Skeletal muscle satellite cell (primary cell): ENCODE measurements at regions not wholly inside any gene's neighbourhood (a gene's known extent, or its start where the extent isn't known, plus 50 kb on each side); places are given as distances from the start of the nearest gene placed in this dataset.
"Not testable (repeated sequence)": the region's sequence is repeated elsewhere in the genome, so short reads cannot be mapped to it uniquely, and the experiment has no call there.

Experiments used
- H3K27me3 ChIP-seq: 2 replicates; pipeline ENCODE4 v1.7.0; 2013; ENCODE audit warnings: low read length; ENCODE audit not compliant: control insufficient read depth, insufficient read depth
- H3K36me3 ChIP-seq: 2 replicates; pipeline ENCODE4 v1.7.0; 2013; ENCODE audit warnings: mild to moderate bottlenecking, control low read depth, low read length; ENCODE audit not compliant: insufficient read depth
- H3K4me1 ChIP-seq: 2 replicates; pipeline ENCODE4 v1.7.0; 2013; ENCODE audit warnings: low read length; ENCODE audit not compliant: control insufficient read depth, insufficient read depth
- H3K4me2 ChIP-seq: 2 replicates; pipeline ENCODE4 v1.7.0; 2013; ENCODE audit warnings: mild to moderate bottlenecking, low read length
- H3K4me3 ChIP-seq: 2 replicates; pipeline ENCODE4 v1.7.0; 2013; ENCODE audit warnings: low read length
- H3K9ac ChIP-seq: 2 replicates; pipeline ENCODE4 v1.7.0; 2013; ENCODE audit warnings: mild to moderate bottlenecking, low read depth, low read length, moderate library complexity
- H3K9me3 ChIP-seq: replicated peaks from 2 replicates; pipeline ENCODE4 v1.7.0; 2013; ENCODE audit warnings: mild to moderate bottlenecking, control low read depth, low read length

GRCh38 chr2:215533716-215534115, 97.8 kb upstream of the FN1 start:
- not testable (repeated sequence) for H3K4me3 ChIP-seq, H3K27me3 ChIP-seq, H3K36me3 ChIP-seq, H3K4me2 ChIP-seq, H3K9ac ChIP-seq, H3K9me3 ChIP-seq
- H3K4me1 ChIP-seq: peaks cover 67% of the 10 kb centered on the region

- Histone ChIP-seq H3K4me3 (no peak overlapping the region), H3K9ac (no peak overlapping the region), H3K4me1 (peaks cover 71% of the 10 kb centered on the region), H3K27me3 (no peaks in the 10 kb centered on the region), H3K36me3 (no peaks in the 10 kb centered on the region), H3K4me2 (no peak overlapping the region), H3K9me3 (no peaks in the 10 kb centered on the region)
These were observed 97.0 kb upstream of the FN1 start for GRCh38 chr2:215532844-215533243.

- no peak overlapping the region for H3K4me3 ChIP-seq
- peak overlapping the region; percentile 79 for H3K9ac ChIP-seq
- no peaks in the 10 kb centered on the region for H3K9me3 ChIP-seq
- H3K4me2 ChIP-seq: no peak overlapping the region
- peaks cover 72% of the 10 kb centered on the region for H3K4me1 ChIP-seq
- no peaks in the 10 kb centered on the region for H3K27me3 ChIP-seq
- no peaks in the 10 kb centered on the region for H3K36me3 ChIP-seq
These were observed 95.4 kb upstream of the FN1 start for GRCh38 chr2:215531284-215531683.

- Histone ChIP-seq H3K36me3 (no peaks in the 10 kb centered on the region), H3K9me3 (no peaks in the 10 kb centered on the region), H3K4me2 (peak overlapping the region; percentile 18), H3K4me1 (peaks cover 64% of the 10 kb centered on the region), H3K9ac (peak overlapping the region; percentile 79), H3K27me3 (no peaks in the 10 kb centered on the region), H3K4me3 (no peak overlapping the region)
These were observed 94.5 kb upstream of the FN1 start for GRCh38 chr2:215530191-215530968.

GRCh38 chr2:215529271-215529670, 93.4 kb upstream of the FN1 start:
- no peaks in the 10 kb centered on the region for H3K9me3 ChIP-seq
- H3K27me3 ChIP-seq: no peaks in the 10 kb centered on the region
- no peaks in the 10 kb centered on the region for H3K36me3 ChIP-seq
- H3K9ac ChIP-seq: peak overlapping the region; percentile 79
- peak overlapping the region; percentile 18 for H3K4me2 ChIP-seq
- H3K4me3 ChIP-seq: peak overlapping the region; percentile 34
- H3K4me1 ChIP-seq: peaks cover 56% of the 10 kb centered on the region

- H3K9me3 ChIP-seq: no peaks in the 10 kb centered on the region
- peak overlapping the region; percentile 83 for H3K9ac ChIP-seq
- no peaks in the 10 kb centered on the region for H3K36me3 ChIP-seq
- H3K4me2 ChIP-seq: peak overlapping the region; percentile 46
- peaks cover 56% of the 10 kb centered on the region for H3K4me1 ChIP-seq
- H3K4me3 ChIP-seq: peak overlapping the region; percentile 34
- no peaks in the 10 kb centered on the region for H3K27me3 ChIP-seq
These were observed 92.7 kb upstream of the FN1 start for GRCh38 chr2:215528555-215528954.

GRCh38 chr2:215527736-215528135, 91.9 kb upstream of the FN1 start:
- Histone ChIP-seq H3K9me3 (no peaks in the 10 kb centered on the region), H3K4me2 (peak overlapping the region; percentile 46), H3K4me3 (no peak overlapping the region), H3K4me1 (peaks cover 56% of the 10 kb centered on the region), H3K27me3 (no peaks in the 10 kb centered on the region), H3K36me3 (no peaks in the 10 kb centered on the region), H3K9ac (peak overlapping the region; percentile 83)

GRCh38 chr2:215526341-215526740, 90.5 kb upstream of the FN1 start:
- H3K4me2 ChIP-seq: no peak overlapping the region

GRCh38 chr2:215522237-215522636, 86.4 kb upstream of the FN1 start:
- H3K9me3 ChIP-seq: no peaks in the 10 kb centered on the region
- H3K36me3 ChIP-seq: no peaks in the 10 kb centered on the region
- H3K4me1 ChIP-seq: peaks cover 27% of the 10 kb centered on the region
- no peaks in the 10 kb centered on the region for H3K27me3 ChIP-seq
- H3K9ac ChIP-seq: no peak overlapping the region
- H3K4me2 ChIP-seq: no peak overlapping the region
- H3K4me3 ChIP-seq: no peak overlapping the region

More at GRCh38 chr2:215526341-215526740, 90.5 kb upstream of the FN1 start:
- H3K36me3 ChIP-seq: no peaks in the 10 kb centered on the region
- peaks cover 54% of the 10 kb centered on the region for H3K4me1 ChIP-seq
- no peaks in the 10 kb centered on the region for H3K9me3 ChIP-seq
- no peaks in the 10 kb centered on the region for H3K27me3 ChIP-seq
- H3K9ac ChIP-seq: no peak overlapping the region
- no peak overlapping the region for H3K4me3 ChIP-seq

GRCh38 chr2:215521031-215521430, 85.2 kb upstream of the FN1 start:
- Histone ChIP-seq H3K4me1 (peaks cover 17% of the 10 kb centered on the region), H3K36me3 (no peaks in the 10 kb centered on the region), H3K9me3 (no peaks in the 10 kb centered on the region), H3K9ac (peak overlapping the region; percentile 27), H3K4me3 (no peak overlapping the region), H3K4me2 (no peak overlapping the region), H3K27me3 (no peaks in the 10 kb centered on the region)

GRCh38 chr2:215517391-215517790, 81.5 kb upstream of the FN1 start:
- Histone ChIP-seq H3K9ac (no peak overlapping the region), H3K36me3 (no peaks in the 10 kb centered on the region), H3K4me1 (peaks cover 17% of the 10 kb centered on the region), H3K27me3 (no peaks in the 10 kb centered on the region), H3K4me3 (no peak overlapping the region), H3K9me3 (no peaks in the 10 kb centered on the region), H3K4me2 (no peak overlapping the region)

GRCh38 chr2:215514516-215514915, 78.6 kb upstream of the FN1 start:
- Histone ChIP-seq H3K4me3 (no peak overlapping the region), H3K9me3 (no peaks in the 10 kb centered on the region), H3K4me2 (no peak overlapping the region), H3K36me3 (no peaks in the 10 kb centered on the region), H3K4me1 (peaks cover 7% of the 10 kb centered on the region), H3K27me3 (no peaks in the 10 kb centered on the region), H3K9ac (no peak overlapping the region)
